D721Med (cell line): ENCODE measurements at regions not wholly inside any gene's neighbourhood (a gene's known extent, or its start where the extent isn't known, plus 50 kb on each side); places are given as distances from the start of the nearest gene placed in this dataset.

Source experiments
- DNase-seq: peaks from one replicate; pipeline ENCODE4 v3.0.0; 2011; ENCODE audit warnings: low spot score; ENCODE audit not compliant: insufficient read length
- FAIRE-seq: peaks from 2 replicates; lab custom pipeline; 2011; peaks lifted over from hg19 to GRCh38; lab: Jason Lieb, UNC
- CTCF ChIP-seq: IDR thresholded peaks from 2 replicates; pipeline ENCODE4 v1.5.1; 2012; ENCODE audit warnings: mild to moderate bottlenecking, control low read depth; ENCODE audit not compliant: insufficient read depth; ENCODE audit errors: missing control alignments

DNA sequence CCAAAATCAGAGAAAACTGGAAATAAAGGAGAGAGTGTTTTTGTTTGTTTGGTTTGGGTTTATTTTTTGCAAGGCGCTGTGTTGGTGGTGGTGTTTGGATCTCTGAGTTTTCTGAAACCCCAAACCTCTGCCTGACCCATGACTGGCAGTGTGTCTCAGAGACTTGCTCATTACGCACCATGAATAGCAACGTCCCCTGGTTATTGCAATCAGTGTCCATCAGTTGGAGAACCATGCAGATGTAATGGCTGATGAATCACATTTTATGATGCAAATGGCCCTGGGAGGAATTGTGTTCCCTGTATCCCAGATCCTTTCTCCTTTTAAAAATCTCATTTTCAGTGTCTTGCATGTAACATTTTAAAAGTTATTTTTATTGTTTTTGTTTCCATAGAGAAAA lies 362.8 kb downstream of the PMP22 start:
- no peak for TF ChIP-seq CTCF
- FAIRE-seq (no peak), DNase-seq (no peak)

GRCh38 chr17:14901376-14901775 lies 363.8 kb downstream of the PMP22 start:
- TF ChIP-seq CTCF: no peak
- no peak for FAIRE-seq
- no peak for DNase-seq

GRCh38 chr17:14886200-14886739 lies 378.9 kb downstream of the PMP22 start:
- FAIRE-seq (no peak), DNase-seq (no peak)
- TF ChIP-seq CTCF: no peak

- no peak for FAIRE-seq
- no peak for TF ChIP-seq CTCF
- DNase-seq: no peak
These were observed 383.0 kb downstream of the PMP22 start for GRCh38 chr17:14882131-14882530.

GRCh38 chr17:14875557-14876412 lies 389.3 kb downstream of the PMP22 start:
- TF ChIP-seq CTCF: no peak
- no peak for FAIRE-seq
- DNase-seq: no peak

- DNase-seq (no peak), FAIRE-seq (no peak)
- TF ChIP-seq CTCF: no peak
These were observed 391.1 kb downstream of the PMP22 start for GRCh38 chr17:14873996-14874395.

- no peak for FAIRE-seq
- no peak for TF ChIP-seq CTCF
- no peak for DNase-seq
These were observed 391.6 kb downstream of the PMP22 start for GRCh38 chr17:14873540-14873939.
